ENCODE measurements at regions not wholly inside any gene's neighbourhood (a gene's known extent, or its start where the extent isn't known, plus 50 kb on each side); places are given as distances from the start of the nearest gene placed in this dataset.
"Not testable (repeated sequence)": the region's sequence is repeated elsewhere in the genome, so short reads cannot be mapped to it uniquely, and the experiment has no call there.

DNA sequence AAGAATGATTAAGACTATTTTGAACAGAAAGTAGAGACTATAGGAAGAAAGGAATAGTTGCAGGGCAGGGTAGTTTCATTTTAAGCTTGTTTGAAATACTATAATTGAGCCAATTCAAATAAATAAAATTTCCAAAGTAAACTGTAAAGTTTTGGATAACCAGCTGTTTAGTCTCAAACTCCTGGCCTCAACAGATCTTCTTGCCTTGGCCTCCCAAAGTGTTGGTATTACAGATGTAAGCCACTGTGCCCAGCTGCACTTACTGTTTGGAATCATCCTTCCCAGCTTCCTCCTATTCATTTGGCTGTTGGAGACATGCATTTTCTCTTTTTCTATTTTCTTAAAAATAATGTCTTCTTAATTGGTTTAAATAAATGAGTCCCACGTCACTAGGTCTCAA, 231.0 kb downstream of the NNT start:
- H3K27me3 ChIP-seq (ENCODE audit: control insufficient read depth, insufficient read depth, low read length): no peaks in the 10 kb centered on the region
- no peaks in the 10 kb centered on the region; the same call in 1 of the 2 replicates for H3K9me3 ChIP-seq (ENCODE audit: control insufficient read depth, insufficient read depth, low read depth, low read length)
- no peak overlapping the region for H3K4me3 ChIP-seq (ENCODE audit: low read depth in 2 of 2, low read length in 2 of 2)
- intact Hi-C loops (cut with micrococcal nuclease; ENCODE audit: unreplicated experiment): no loop called here
- no peaks in the 10 kb centered on the region for H3K4me1 ChIP-seq (ENCODE audit: control insufficient read depth, insufficient read depth, low read length)
- no peaks in the 10 kb centered on the region for H3K36me3 ChIP-seq (ENCODE audit: control insufficient read depth, insufficient read depth, low read length)
- TF ChIP-seq, protein P1, sequence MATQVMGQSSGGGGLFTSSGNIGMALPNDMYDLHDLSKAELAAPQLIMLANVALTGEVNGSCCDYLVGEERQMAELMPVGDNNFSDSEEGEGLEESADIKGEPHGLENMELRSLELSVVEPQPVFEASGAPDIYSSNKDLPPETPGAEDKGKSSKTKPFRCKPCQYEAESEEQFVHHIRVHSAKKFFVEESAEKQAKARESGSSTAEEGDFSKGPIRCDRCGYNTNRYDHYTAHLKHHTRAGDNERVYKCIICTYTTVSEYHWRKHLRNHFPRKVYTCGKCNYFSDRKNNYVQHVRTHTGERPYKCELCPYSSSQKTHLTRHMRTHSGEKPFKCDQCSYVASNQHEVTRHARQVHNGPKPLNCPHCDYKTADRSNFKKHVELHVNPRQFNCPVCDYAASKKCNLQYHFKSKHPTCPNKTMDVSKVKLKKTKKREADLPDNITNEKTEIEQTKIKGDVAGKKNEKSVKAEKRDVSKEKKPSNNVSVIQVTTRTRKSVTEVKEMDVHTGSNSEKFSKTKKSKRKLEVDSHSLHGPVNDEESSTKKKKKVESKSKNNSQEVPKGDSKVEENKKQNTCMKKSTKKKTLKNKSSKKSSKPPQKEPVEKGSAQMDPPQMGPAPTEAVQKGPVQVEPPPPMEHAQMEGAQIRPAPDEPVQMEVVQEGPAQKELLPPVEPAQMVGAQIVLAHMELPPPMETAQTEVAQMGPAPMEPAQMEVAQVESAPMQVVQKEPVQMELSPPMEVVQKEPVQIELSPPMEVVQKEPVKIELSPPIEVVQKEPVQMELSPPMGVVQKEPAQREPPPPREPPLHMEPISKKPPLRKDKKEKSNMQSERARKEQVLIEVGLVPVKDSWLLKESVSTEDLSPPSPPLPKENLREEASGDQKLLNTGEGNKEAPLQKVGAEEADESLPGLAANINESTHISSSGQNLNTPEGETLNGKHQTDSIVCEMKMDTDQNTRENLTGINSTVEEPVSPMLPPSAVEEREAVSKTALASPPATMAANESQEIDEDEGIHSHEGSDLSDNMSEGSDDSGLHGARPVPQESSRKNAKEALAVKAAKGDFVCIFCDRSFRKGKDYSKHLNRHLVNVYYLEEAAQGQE (IDR thresholded peaks at IDR 0.05; ENCODE audit: insufficient read depth in 1 of 2, low read depth in 2 of 2, low read length in 1 of 2): no peak
- TF ChIP-seq, protein P2, sequence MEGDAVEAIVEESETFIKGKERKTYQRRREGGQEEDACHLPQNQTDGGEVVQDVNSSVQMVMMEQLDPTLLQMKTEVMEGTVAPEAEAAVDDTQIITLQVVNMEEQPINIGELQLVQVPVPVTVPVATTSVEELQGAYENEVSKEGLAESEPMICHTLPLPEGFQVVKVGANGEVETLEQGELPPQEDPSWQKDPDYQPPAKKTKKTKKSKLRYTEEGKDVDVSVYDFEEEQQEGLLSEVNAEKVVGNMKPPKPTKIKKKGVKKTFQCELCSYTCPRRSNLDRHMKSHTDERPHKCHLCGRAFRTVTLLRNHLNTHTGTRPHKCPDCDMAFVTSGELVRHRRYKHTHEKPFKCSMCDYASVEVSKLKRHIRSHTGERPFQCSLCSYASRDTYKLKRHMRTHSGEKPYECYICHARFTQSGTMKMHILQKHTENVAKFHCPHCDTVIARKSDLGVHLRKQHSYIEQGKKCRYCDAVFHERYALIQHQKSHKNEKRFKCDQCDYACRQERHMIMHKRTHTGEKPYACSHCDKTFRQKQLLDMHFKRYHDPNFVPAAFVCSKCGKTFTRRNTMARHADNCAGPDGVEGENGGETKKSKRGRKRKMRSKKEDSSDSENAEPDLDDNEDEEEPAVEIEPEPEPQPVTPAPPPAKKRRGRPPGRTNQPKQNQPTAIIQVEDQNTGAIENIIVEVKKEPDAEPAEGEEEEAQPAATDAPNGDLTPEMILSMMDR (IDR thresholded peaks at IDR 0.05): no peak
- TF ChIP-seq POLR2AphosphoS5 (IDR thresholded peaks at IDR 0.05; ENCODE audit: low read depth, low read length) (no peak), SIN3A (IDR thresholded peaks at IDR 0.05; ENCODE audit: borderline replicate concordance, insufficient read depth, low read depth, low read length) (no peak), TCF7L2 (IDR thresholded peaks at IDR 0.05; ENCODE audit: low read depth, low read length) (no peak)
- no TSS peak for BruUV-seq (replicated peaks)
- ChIA-PET POLR2A (no interaction called here), CTCF (no interaction called here)
- DNase-seq (ENCODE audit: low read depth, low spot score) (no peak), ATAC-seq (no peak)
- no peak overlapping the region for H3K27ac ChIP-seq (ENCODE audit: low read length)
- in situ Hi-C loops (cut with HindIII; ENCODE audit: low pct_unique_long_range_greater_than_20kb, low sequenced_read_pairs): no loop called here

DNA sequence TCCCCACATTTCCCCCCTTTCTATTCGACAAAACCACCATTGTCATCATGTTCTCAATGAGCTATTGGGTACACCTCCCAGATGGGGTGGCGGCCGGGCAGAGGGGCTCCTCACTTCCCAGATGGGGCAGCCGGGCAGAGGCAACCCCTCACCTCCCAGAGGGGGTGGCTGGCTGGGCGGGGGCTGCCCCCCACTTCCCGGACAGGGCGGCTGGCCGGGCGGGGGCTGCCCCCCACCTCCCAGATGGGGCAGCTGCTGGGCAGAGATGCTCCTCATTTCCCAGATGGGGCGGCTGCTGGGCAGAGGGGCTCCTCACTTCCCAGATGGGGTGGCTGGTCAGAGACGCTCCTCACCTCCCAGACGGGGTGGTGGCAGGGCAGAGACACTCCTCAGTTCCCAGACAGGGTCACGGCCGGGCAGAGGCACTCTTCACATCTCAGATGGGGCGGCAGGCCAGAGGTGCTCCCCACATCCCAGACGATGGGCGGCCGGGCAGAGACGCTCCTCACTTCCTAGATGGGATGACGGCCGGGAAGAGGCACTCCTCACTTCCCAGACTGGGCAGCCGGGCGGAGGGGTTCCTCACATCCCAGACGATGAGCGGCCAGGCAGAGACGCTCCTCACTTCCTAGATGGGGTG, 221.5 kb downstream of the NNT start:
- POLR2A ChIA-PET; ATAC-seq; in situ Hi-C loops (cut with HindIII; ENCODE audit: low pct_unique_long_range_greater_than_20kb, low sequenced_read_pairs); BruUV-seq (replicated peaks); H3K27ac ChIP-seq (ENCODE audit: low read length); H3K4me1 ChIP-seq (ENCODE audit: control insufficient read depth, insufficient read depth, low read length); intact Hi-C loops (cut with micrococcal nuclease; ENCODE audit: unreplicated experiment); H3K27me3 ChIP-seq (ENCODE audit: control insufficient read depth, insufficient read depth, low read length); H3K4me3 ChIP-seq (ENCODE audit: low read depth in 2 of 2, low read length in 2 of 2); CTCF ChIA-PET; H3K9me3 ChIP-seq (ENCODE audit: control insufficient read depth, insufficient read depth, low read depth, low read length); H3K36me3 ChIP-seq (ENCODE audit: control insufficient read depth, insufficient read depth, low read length); DNase-seq (ENCODE audit: low read depth, low spot score): not testable (repeated sequence)

DNA sequence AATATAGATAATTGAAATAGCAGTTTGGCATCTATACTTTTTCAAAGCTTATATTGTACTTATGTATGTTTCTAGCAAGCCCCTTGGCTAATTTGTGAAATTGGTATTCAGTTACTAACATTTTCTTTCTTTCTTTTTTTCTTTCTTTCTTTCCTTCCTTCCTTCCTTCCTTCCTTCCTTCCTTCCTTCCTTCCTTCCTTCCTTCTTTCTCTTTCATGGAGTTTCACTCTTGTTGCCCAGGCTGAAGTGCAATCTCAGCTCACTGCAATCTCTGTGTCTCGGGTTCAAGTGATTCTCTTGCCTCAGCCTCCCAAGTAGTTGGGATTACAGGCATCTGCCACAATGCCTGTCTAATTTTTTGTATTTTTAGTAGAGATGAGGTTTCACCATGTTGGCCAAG, 215.4 kb downstream of the NNT start:
- ATAC-seq; H3K27ac ChIP-seq (ENCODE audit: low read length); H3K4me3 ChIP-seq (ENCODE audit: low read depth in 2 of 2, low read length in 2 of 2); H3K4me1 ChIP-seq (ENCODE audit: control insufficient read depth, insufficient read depth, low read length); DNase-seq (ENCODE audit: low read depth, low spot score); intact Hi-C loops (cut with micrococcal nuclease; ENCODE audit: unreplicated experiment); CTCF ChIA-PET; POLR2A ChIA-PET; H3K36me3 ChIP-seq (ENCODE audit: control insufficient read depth, insufficient read depth, low read length); in situ Hi-C loops (cut with HindIII; ENCODE audit: low pct_unique_long_range_greater_than_20kb, low sequenced_read_pairs); H3K9me3 ChIP-seq (ENCODE audit: control insufficient read depth, insufficient read depth, low read depth, low read length); BruUV-seq (replicated peaks); H3K27me3 ChIP-seq (ENCODE audit: control insufficient read depth, insufficient read depth, low read length): not testable (repeated sequence)
